ENCODE measurements at regions not wholly inside any gene's neighbourhood (a gene's known extent, or its start where the extent isn't known, plus 50 kb on each side); places are given as distances from the start of the nearest gene placed in this dataset.

GRCh38 chr1:218592688-218593087, 247.6 kb downstream of the TGFB2 start:
- FAIRE-seq = no peak
- no peak for TF ChIP-seq CTCF (IDR thresholded peaks at IDR 0.05; ENCODE audit: insufficient read depth, low read length, severe bottlenecking)
- Histone ChIP-seq H3K36me3 (ENCODE audit: control insufficient read depth, insufficient read depth, low read length) (no peaks in the 10 kb centered on the region), H3K4me3 (ENCODE audit: low read depth, low read length) (no peak overlapping the region), H3K27me3 (ENCODE audit: control insufficient read depth, insufficient read depth, low read length) (no peaks in the 10 kb centered on the region)
- peak; percentile 41 for DNase-seq (ENCODE audit: low read depth)

DNA sequence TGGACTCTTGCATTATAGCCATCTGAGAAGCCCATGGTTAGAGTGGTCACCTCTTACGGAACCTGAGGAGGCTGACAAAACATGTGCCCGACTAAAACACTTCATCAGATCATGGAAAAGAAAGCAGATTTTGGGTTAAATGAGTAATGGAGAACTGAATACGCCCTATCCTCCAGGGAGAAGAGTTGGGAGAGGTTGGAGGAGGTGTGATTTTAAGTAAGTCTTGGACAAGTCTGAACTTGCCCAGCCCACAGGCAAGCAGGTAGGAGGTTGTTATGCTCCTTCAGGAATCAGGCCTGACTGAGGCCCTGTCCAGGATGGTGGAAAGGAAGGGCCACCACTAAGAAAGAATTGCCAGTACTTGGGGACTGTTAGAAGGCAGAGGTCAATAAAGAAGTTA, 255.8 kb downstream of the TGFB2 start:
- Histone ChIP-seq H3K4me3 (ENCODE audit: low read depth, low read length) (no peak overlapping the region), H3K27me3 (ENCODE audit: control insufficient read depth, insufficient read depth, low read length) (no peaks in the 10 kb centered on the region), H3K36me3 (ENCODE audit: control insufficient read depth, insufficient read depth, low read length) (no peaks in the 10 kb centered on the region)
- DNase-seq (ENCODE audit: low read depth) (peak; percentile 82), FAIRE-seq (no peak)
- no peak for TF ChIP-seq CTCF (IDR thresholded peaks at IDR 0.05; ENCODE audit: insufficient read depth, low read length, severe bottlenecking)

- FAIRE-seq (no peak), DNase-seq (ENCODE audit: low read depth) (no peak)
- Histone ChIP-seq H3K27me3 (ENCODE audit: control insufficient read depth, insufficient read depth, low read length) (no peaks in the 10 kb centered on the region), H3K4me3 (ENCODE audit: low read depth, low read length) (no peak overlapping the region), H3K36me3 (ENCODE audit: control insufficient read depth, insufficient read depth, low read length) (no peaks in the 10 kb centered on the region)
- TF ChIP-seq CTCF (IDR thresholded peaks at IDR 0.05; ENCODE audit: insufficient read depth, low read length, severe bottlenecking) = no peak
Measured at GRCh38 chr1:218604217-218604616, 259.1 kb downstream of the TGFB2 start.

- no peak for FAIRE-seq
- DNase-seq (ENCODE audit: low read depth) = peak; percentile 20
- Histone ChIP-seq H3K4me3 (ENCODE audit: low read depth, low read length) (no peak overlapping the region), H3K27me3 (ENCODE audit: control insufficient read depth, insufficient read depth, low read length) (no peaks in the 10 kb centered on the region), H3K36me3 (ENCODE audit: control insufficient read depth, insufficient read depth, low read length) (no peaks in the 10 kb centered on the region)
- TF ChIP-seq CTCF (IDR thresholded peaks at IDR 0.05; ENCODE audit: insufficient read depth, low read length, severe bottlenecking) = no peak
Measured at GRCh38 chr1:218611916-218612585, 266.9 kb downstream of the TGFB2 start.

GRCh38 chr1:218613105-218613504, 268.0 kb downstream of the TGFB2 start:
- H3K4me3 ChIP-seq (ENCODE audit: low read depth, low read length) = no peak overlapping the region
- no peak for TF ChIP-seq CTCF (IDR thresholded peaks at IDR 0.05; ENCODE audit: insufficient read depth, low read length, severe bottlenecking)
- DNase-seq (ENCODE audit: low read depth) (peak; percentile 44), FAIRE-seq (no peak)
- no peaks in the 10 kb centered on the region for H3K36me3 ChIP-seq (ENCODE audit: control insufficient read depth, insufficient read depth, low read length)
- no peaks in the 10 kb centered on the region for H3K27me3 ChIP-seq (ENCODE audit: control insufficient read depth, insufficient read depth, low read length)

DNA sequence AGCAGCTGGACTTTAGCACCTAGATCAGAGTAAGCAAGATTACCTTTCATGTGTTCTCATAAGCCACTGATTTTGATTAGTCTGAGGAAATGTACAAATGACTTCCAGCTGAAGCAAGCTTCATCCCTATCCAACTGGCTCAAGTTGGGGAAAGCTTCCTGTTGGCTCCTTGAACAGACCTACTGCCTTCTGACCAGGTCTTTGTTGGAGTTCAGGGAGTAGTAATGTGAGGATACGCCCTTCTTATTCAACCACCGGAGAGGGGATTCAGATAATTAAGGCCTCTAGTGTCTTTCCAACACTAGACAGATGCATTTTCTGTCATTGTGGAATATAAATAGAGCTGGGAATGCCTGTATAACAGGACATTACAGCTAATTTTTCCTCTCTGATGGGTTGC, 268.9 kb downstream of the TGFB2 start:
- Histone ChIP-seq H3K4me3 (ENCODE audit: low read depth, low read length) (no peak overlapping the region), H3K27me3 (ENCODE audit: control insufficient read depth, insufficient read depth, low read length) (no peaks in the 10 kb centered on the region), H3K36me3 (ENCODE audit: control insufficient read depth, insufficient read depth, low read length) (no peaks in the 10 kb centered on the region)
- no peak for TF ChIP-seq CTCF (IDR thresholded peaks at IDR 0.05; ENCODE audit: insufficient read depth, low read length, severe bottlenecking)
- DNase-seq (ENCODE audit: low read depth) (no peak), FAIRE-seq (no peak)

Measured in bronchial epithelial cell (primary cell).